Mucosa of descending colon (tissue), 3 donors: ENCODE measurements at regions not wholly inside any gene's neighbourhood (a gene's known extent, or its start where the extent isn't known, plus 50 kb on each side); places are given as distances from the start of the nearest gene placed in this dataset.
"Not testable (repeated sequence)": the region's sequence is repeated elsewhere in the genome, so short reads cannot be mapped to it uniquely, and the experiment has no call there.

Experiments used
- ATAC-seq: fragments of 200-7000 bp; cut with Tn5 transposase; one replicate; pipeline ENCODE4 v1.9.1; 2020; ENCODE audit warnings: mild to moderate bottlenecking, moderate library complexity
- DNase-seq, 3 donors: peaks; one replicate each; pipeline ENCODE4 v3.0.0-alpha.2; 2020
- H3K36me3 ChIP-seq: fragments of 200-600 bp; one replicate; pipeline ENCODE4 v1.8.0; 2021; ENCODE audit warnings: low read depth, mild to moderate bottlenecking
- H3K4me1 ChIP-seq: fragments of 200-600 bp; one replicate; pipeline ENCODE4 v1.8.0; 2021; ENCODE audit warnings: low read depth, mild to moderate bottlenecking
- H3K4me3 ChIP-seq: fragments of 200-600 bp; one replicate; pipeline ENCODE4 v1.8.0; 2021; ENCODE audit warnings: mild to moderate bottlenecking
- H3K9me3 ChIP-seq: fragments of 200-600 bp; one replicate; pipeline ENCODE4 v1.8.0; 2021; ENCODE audit warnings: mild to moderate bottlenecking
- CTCF ChIP-seq: fragments of 200-600 bp; IDR thresholded peaks from one replicate; pipeline ENCODE4 v1.8.0; 2022; ENCODE audit warnings: antibody characterized with exemption, mild to moderate bottlenecking
- intact Hi-C, 2 donors: fragments of 100-400 bp; cut with DNase I in 1 of 2; cut with micrococcal nuclease in 1 of 2; formaldehyde crosslinking; loops; one replicate each; pipeline versions ENCODE4 v1.11.0 to v1.11.1; 2022; cut with DNase I, micrococcal nuclease
- donor health status: DM: no; HTN: no; CAD: no; lungs with moderate emphysema.
- donor health status: DM: no; HTN: no; CAD: no.
- donor health status: DM: no; HTN: yes; CAD: no.

GRCh38 chr21:39000496-39000895 lies 182.8 kb downstream of the PSMG1 start:
- TF ChIP-seq CTCF, result no peak
- ATAC-seq (no peak), DNase-seq (no peak)
- intact Hi-C loops, result no loop called here
- no peaks in the 10 kb centered on the region for H3K9me3 ChIP-seq
- no peak overlapping the region for H3K4me3 ChIP-seq
- H3K4me1 ChIP-seq, result peaks cover 7% of the 10 kb centered on the region
- no peaks in the 10 kb centered on the region for H3K36me3 ChIP-seq

GRCh38 chr21:38999161-38999560 lies 184.1 kb downstream of the PSMG1 start:
- DNase-seq, result no peak
- no peak for ATAC-seq
- intact Hi-C loops, result no loop called here
- Histone ChIP-seq H3K36me3 (no peaks in the 10 kb centered on the region), H3K9me3 (no peaks in the 10 kb centered on the region), H3K4me1 (no peaks in the 10 kb centered on the region), H3K4me3 (no peak overlapping the region)
- no peak for TF ChIP-seq CTCF

- ATAC-seq, intact Hi-C loops, H3K36me3 ChIP-seq, H3K4me1 ChIP-seq, H3K9me3 ChIP-seq, H3K4me3 ChIP-seq, DNase-seq: not testable (repeated sequence)
Observed at GRCh38 chr21:38998281-38998680, 185.0 kb downstream of the PSMG1 start.

- H3K4me3 ChIP-seq, H3K4me1 ChIP-seq, DNase-seq, intact Hi-C loops, H3K9me3 ChIP-seq, ATAC-seq, H3K36me3 ChIP-seq: not testable (repeated sequence)
Observed at GRCh38 chr21:38997843-38998175, 185.4 kb downstream of the PSMG1 start.

- Histone ChIP-seq H3K4me1 (peaks cover 5% of the 10 kb centered on the region), H3K36me3 (no peaks in the 10 kb centered on the region), H3K9me3 (no peaks in the 10 kb centered on the region), H3K4me3 (no peak overlapping the region)
- intact Hi-C loops, result no loop called here
- DNase-seq (no peak), ATAC-seq (no peak)
- TF ChIP-seq CTCF, result no peak
Observed at GRCh38 chr21:38997051-38997842, 186.0 kb downstream of the PSMG1 start.

GRCh38 chr21:38996355-38996754 lies 186.9 kb downstream of the PSMG1 start:
- ATAC-seq, result no peak
- no peaks in the 10 kb centered on the region for H3K36me3 ChIP-seq
- intact Hi-C loops, result no loop called here

More at GRCh38 chr21:38996355-38996754, 186.9 kb downstream of the PSMG1 start:
- DNase-seq, result no peak
- no peak overlapping the region for H3K4me3 ChIP-seq
- peaks cover 5% of the 10 kb centered on the region for H3K4me1 ChIP-seq
- no peaks in the 10 kb centered on the region for H3K9me3 ChIP-seq
- no peak for TF ChIP-seq CTCF
